Retinal pigment epithelial cell (primary cell): ENCODE measurements at regions not wholly inside any gene's neighbourhood (a gene's known extent, or its start where the extent isn't known, plus 50 kb on each side); places are given as distances from the start of the nearest gene placed in this dataset.

ENCODE experiments used
- DNase-seq: peaks from one replicate; pipeline ENCODE4 v3.0.0-alpha.2; 2010; ENCODE audit warnings: low read depth
- H3K4me3 ChIP-seq: 2 replicates; pipeline ENCODE4 v1.5.1; 2011; ENCODE audit warnings: mild to moderate bottlenecking, low read length, control low read depth, moderate library complexity
- TF ChIP-seq, protein P1 (sequence below): conservative IDR thresholded peaks from 2 replicates; pipeline ENCODE4 v1.5.1; 2011; ENCODE audit warnings: low read depth, low read length, control low read depth, inconsistent platforms

GRCh38 chr10:7008645-7009044 lies 402.2 kb downstream of the SFMBT2 start:
- no peak overlapping the region for H3K4me3 ChIP-seq
- TF ChIP-seq, protein P1, sequence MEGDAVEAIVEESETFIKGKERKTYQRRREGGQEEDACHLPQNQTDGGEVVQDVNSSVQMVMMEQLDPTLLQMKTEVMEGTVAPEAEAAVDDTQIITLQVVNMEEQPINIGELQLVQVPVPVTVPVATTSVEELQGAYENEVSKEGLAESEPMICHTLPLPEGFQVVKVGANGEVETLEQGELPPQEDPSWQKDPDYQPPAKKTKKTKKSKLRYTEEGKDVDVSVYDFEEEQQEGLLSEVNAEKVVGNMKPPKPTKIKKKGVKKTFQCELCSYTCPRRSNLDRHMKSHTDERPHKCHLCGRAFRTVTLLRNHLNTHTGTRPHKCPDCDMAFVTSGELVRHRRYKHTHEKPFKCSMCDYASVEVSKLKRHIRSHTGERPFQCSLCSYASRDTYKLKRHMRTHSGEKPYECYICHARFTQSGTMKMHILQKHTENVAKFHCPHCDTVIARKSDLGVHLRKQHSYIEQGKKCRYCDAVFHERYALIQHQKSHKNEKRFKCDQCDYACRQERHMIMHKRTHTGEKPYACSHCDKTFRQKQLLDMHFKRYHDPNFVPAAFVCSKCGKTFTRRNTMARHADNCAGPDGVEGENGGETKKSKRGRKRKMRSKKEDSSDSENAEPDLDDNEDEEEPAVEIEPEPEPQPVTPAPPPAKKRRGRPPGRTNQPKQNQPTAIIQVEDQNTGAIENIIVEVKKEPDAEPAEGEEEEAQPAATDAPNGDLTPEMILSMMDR, result no peak
- no peak for DNase-seq

- DNase-seq, result no peak
- H3K4me3 ChIP-seq, result no peak overlapping the region
- TF ChIP-seq, protein P1, result no peak
Measured at GRCh38 chr10:7007600-7008190, 403.1 kb downstream of the SFMBT2 start.

DNA sequence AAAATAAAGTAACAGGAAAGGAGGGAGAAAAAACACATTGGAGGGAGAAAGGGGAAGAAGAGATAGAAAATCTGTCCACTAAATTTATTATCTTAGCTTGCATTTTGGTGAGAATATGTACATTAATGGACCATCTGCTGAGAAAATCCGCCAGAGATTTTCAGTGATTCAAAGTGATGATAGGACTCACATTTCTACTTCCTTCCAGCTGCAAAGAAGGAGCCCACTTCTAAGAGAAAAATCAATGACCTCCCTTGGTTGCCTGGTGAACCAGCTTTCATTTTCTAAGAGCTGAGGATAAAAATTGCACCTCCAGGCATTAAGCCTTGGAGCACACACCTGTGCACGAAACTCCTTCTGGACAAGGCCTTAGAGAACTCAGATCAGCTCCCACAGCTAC lies 404.3 kb downstream of the SFMBT2 start:
- no peak for DNase-seq
- H3K4me3 ChIP-seq, result no peak overlapping the region
- TF ChIP-seq, protein P1, result no peak

DNA sequence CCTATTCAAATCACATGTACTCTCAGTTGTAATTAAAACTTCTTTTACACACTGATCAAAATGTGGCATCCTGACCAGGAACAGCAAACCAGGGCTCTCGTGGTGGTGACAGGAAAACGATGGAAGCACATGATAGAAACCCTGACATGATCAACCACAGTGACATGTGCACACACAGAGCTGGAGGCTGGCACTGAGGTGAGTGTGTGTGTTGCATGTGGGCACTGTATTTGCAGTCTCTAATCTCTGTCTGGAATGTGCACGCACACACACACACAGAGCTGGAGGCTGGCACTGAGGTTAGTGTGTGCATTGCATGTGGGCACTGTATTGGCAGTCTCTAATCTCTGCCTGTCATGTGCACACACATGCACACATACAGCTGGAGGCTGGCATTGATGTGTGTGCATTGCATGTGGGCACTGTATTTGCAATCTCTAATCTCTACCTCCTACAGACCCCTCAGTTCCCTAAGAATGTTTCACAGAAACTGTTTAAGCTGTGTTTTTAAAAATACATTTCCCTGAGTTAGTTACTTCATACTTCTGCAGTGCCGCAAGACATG lies 406.9 kb downstream of the SFMBT2 start:
- TF ChIP-seq, protein P1, result no peak
- no peak overlapping the region for H3K4me3 ChIP-seq
- DNase-seq, result no peak

- TF ChIP-seq, protein P1, result no peak
- DNase-seq, result no peak
- H3K4me3 ChIP-seq, result no peak overlapping the region
Measured at GRCh38 chr10:7000061-7000460, 410.8 kb downstream of the SFMBT2 start.

GRCh38 chr10:6999232-6999925 lies 411.5 kb downstream of the SFMBT2 start:
- DNase-seq, result no peak
- TF ChIP-seq, protein P1, result no peak
- H3K4me3 ChIP-seq, result no peak overlapping the region

DNA sequence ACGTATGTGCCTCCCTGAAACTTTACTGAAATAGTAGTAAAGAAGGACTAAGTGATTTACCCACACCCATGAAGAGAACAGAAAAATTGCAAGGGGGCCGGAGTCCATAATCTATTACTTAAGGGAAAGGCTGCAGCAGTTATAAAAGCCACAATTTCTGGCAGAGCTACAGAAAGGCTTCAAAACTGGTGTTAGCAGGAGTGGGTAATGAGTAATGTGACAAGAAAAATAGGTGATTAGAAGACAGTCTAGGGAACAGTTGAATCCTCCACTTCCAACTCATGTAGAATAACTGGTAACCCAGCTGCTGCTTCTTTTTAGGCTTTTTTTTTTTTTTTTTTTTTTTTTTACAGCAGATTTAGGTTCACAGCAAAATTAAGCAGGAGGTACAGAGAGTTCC lies 413.3 kb downstream of the SFMBT2 start:
- H3K4me3 ChIP-seq, result no peak overlapping the region
- DNase-seq, result no peak
- TF ChIP-seq, protein P1, result no peak
